H9 (cell line): ENCODE measurements at regions not wholly inside any gene's neighbourhood (a gene's known extent, or its start where the extent isn't known, plus 50 kb on each side); places are given as distances from the start of the nearest gene placed in this dataset.

Source experiments
- DNase-seq: peaks from one replicate; pipeline ENCODE4 v3.0.0-alpha.2; 2017
- H2AFZ ChIP-seq: one replicate; pipeline ENCODE4 v1.6.1; 2013; ENCODE audit warnings: mild to moderate bottlenecking, low read length, control low read depth, moderate library complexity
- H2AK5ac ChIP-seq: 2 replicates; pipeline ENCODE4 v1.6.1; 2013; ENCODE audit warnings: low read length, control low read depth, mixed read lengths; ENCODE audit not compliant: insufficient read length
- H2BK120ac ChIP-seq: one replicate; pipeline ENCODE4 v1.6.1; 2013; ENCODE audit warnings: low read depth, mild to moderate bottlenecking, low read length, control low read depth, inconsistent platforms; ENCODE audit not compliant: poor library complexity, severe bottlenecking
- H2BK12ac ChIP-seq: 2 replicates; pipeline ENCODE4 v1.6.1; 2013; ENCODE audit warnings: low read length, control low read depth, mixed read lengths, low read depth; ENCODE audit not compliant: insufficient read length
- H2BK15ac ChIP-seq: 2 replicates; pipeline ENCODE4 v1.6.1; 2013; ENCODE audit warnings: low read depth, low read length, control low read depth
- H2BK20ac ChIP-seq: one replicate; pipeline ENCODE4 v1.6.1; 2013; ENCODE audit warnings: low read depth, mild to moderate bottlenecking, low read length, control low read depth, inconsistent platforms; ENCODE audit not compliant: poor library complexity, severe bottlenecking
- H2BK5ac ChIP-seq: 2 replicates; pipeline ENCODE4 v1.6.1; 2013; ENCODE audit warnings: low read length, control low read depth, mixed read lengths; ENCODE audit not compliant: insufficient read length
- H3K14ac ChIP-seq: 2 replicates; pipeline ENCODE4 v1.6.1; 2013; ENCODE audit warnings: low read length, control low read depth; ENCODE audit not compliant: insufficient read depth
- H3K18ac ChIP-seq: 2 replicates; pipeline ENCODE4 v1.6.1; 2013; ENCODE audit warnings: low read depth, mild to moderate bottlenecking, mixed read lengths, low read length, control low read depth; ENCODE audit not compliant: insufficient read length
- H3K23ac ChIP-seq: 2 replicates; pipeline ENCODE4 v1.6.1; 2013; ENCODE audit warnings: low read length, control low read depth, mixed read lengths, low read depth; ENCODE audit not compliant: insufficient read length
- H3K23me2 ChIP-seq: 2 replicates; pipeline ENCODE4 v1.6.1; 2013; ENCODE audit warnings: low read depth, mild to moderate bottlenecking, mixed read lengths, low read length, control low read depth; ENCODE audit not compliant: insufficient read length, poor library complexity, severe bottlenecking
- H3K27ac ChIP-seq: 2 replicates; pipeline ENCODE4 v1.5.1; 2013; ENCODE audit warnings: low read length, control low read depth, mixed read lengths, low read depth; ENCODE audit not compliant: insufficient read length
- H3K27me3 ChIP-seq: 2 replicates; pipeline ENCODE4 v1.6.1; 2013; ENCODE audit warnings: low read length, control low read depth, inconsistent platforms; ENCODE audit not compliant: insufficient read depth
- H3K4ac ChIP-seq: 2 replicates; pipeline ENCODE4 v1.6.1; 2013; ENCODE audit warnings: low read depth, mild to moderate bottlenecking, control low read depth, inconsistent platforms, low read length, moderate library complexity
- H3K4me1 ChIP-seq: 2 replicates; pipeline ENCODE4 v1.6.1; 2013; ENCODE audit warnings: low read length, control low read depth, inconsistent platforms; ENCODE audit not compliant: insufficient read depth
- H3K4me2 ChIP-seq: 2 replicates; pipeline ENCODE4 v1.6.1; 2013; ENCODE audit warnings: low read length, control low read depth, mixed read lengths; ENCODE audit not compliant: insufficient read length, insufficient read depth
- H3K56ac ChIP-seq: 2 replicates; pipeline ENCODE4 v1.6.1; 2013; ENCODE audit warnings: low read depth, mild to moderate bottlenecking, mixed read lengths, low read length, control low read depth; ENCODE audit not compliant: insufficient read length
- H3K79me1 ChIP-seq: 2 replicates; pipeline ENCODE4 v1.6.1; 2013; ENCODE audit warnings: low read depth, mild to moderate bottlenecking, moderate library complexity, low read length, control low read depth, inconsistent platforms; ENCODE audit not compliant: insufficient read depth, poor library complexity, severe bottlenecking
- H3K79me2 ChIP-seq: 2 replicates; pipeline ENCODE4 v1.6.1; 2013; ENCODE audit warnings: low read length, control low read depth, inconsistent platforms; ENCODE audit not compliant: insufficient read depth
- H3K9ac ChIP-seq: 2 replicates; pipeline ENCODE4 v1.6.1; 2013; ENCODE audit warnings: low read length, control low read depth, mixed read lengths; ENCODE audit not compliant: insufficient read length; ENCODE audit errors: extremely low read depth
- H3K9me3 ChIP-seq: one replicate; pipeline ENCODE4 v1.6.1; 2013; ENCODE audit warnings: low read depth, low read length, inconsistent platforms; ENCODE audit not compliant: control insufficient read depth
- H3T11ph ChIP-seq: one replicate; pipeline ENCODE4 v1.6.1; 2013; ENCODE audit warnings: mild to moderate bottlenecking, low read length, control low read depth, inconsistent platforms
- H4K20me1 ChIP-seq: one replicate; pipeline ENCODE4 v1.6.1; 2013; ENCODE audit not compliant: control insufficient read depth, insufficient read length, insufficient read depth
- H4K5ac ChIP-seq: 2 replicates; pipeline ENCODE4 v1.6.1; 2013; ENCODE audit warnings: low read depth, mild to moderate bottlenecking, mixed read lengths, low read length, control low read depth; ENCODE audit not compliant: insufficient read length
- H4K8ac ChIP-seq: replicated peaks from 2 replicates; pipeline ENCODE4 v1.6.1; 2013; ENCODE audit warnings: low read length, control low read depth, mixed read lengths, low read depth; ENCODE audit not compliant: insufficient read length
- H4K91ac ChIP-seq: 2 replicates; pipeline ENCODE4 v1.6.1; 2013; ENCODE audit warnings: low read depth, mild to moderate bottlenecking, moderate library complexity, mixed read lengths, low read length, control low read depth; ENCODE audit not compliant: insufficient read length
- H3K27ac Mint-ChIP-seq, 3 experiments: 2 replicates in 2 of 3; 3 replicates in 1 of 3; pipeline ENCODE4 v1.8.0; 2020 to 2021; ENCODE audit warnings: mixed read lengths in 3 of 3, mild to moderate bottlenecking in 1 of 3, moderate library complexity in 1 of 3
- H3K27me3 Mint-ChIP-seq: 2 replicates; pipeline ENCODE4 v1.8.0; 2021; ENCODE audit warnings: low read depth, mild to moderate bottlenecking, moderate library complexity, mixed read lengths
- H3K36me3 Mint-ChIP-seq, 3 experiments: 2 replicates in 2 of 3; 3 replicates in 1 of 3; pipeline ENCODE4 v1.8.0; 2020 to 2021; ENCODE audit warnings: low read depth in 3 of 3, mixed read lengths in 3 of 3; ENCODE audit not compliant: insufficient read depth in 1 of 3
- H3K4me1 Mint-ChIP-seq, 2 experiments: 2 replicates each; pipeline ENCODE4 v1.8.0; 2020; ENCODE audit warnings: mixed read lengths in 2 of 2
- H3K4me3 Mint-ChIP-seq, 2 experiments: 2 replicates in 1 of 2; 3 replicates in 1 of 2; pipeline ENCODE4 v1.8.0; 2020 to 2021; ENCODE audit warnings: mild to moderate bottlenecking in 2 of 2, mixed read lengths in 2 of 2, moderate library complexity in 1 of 2
- H3K9me3 Mint-ChIP-seq, 2 experiments: 2 replicates in 1 of 2; 3 replicates in 1 of 2; pipeline ENCODE4 v1.8.0; 2020; ENCODE audit warnings: mild to moderate bottlenecking in 2 of 2, mixed read lengths in 2 of 2, moderate library complexity in 1 of 2
- CTCF ChIP-seq: fragments of 200-600 bp; sonication (generic); conservative IDR thresholded peaks from 3 replicates; pipeline ENCODE4 v1.8.0; 2021; ENCODE audit warnings: antibody characterized with exemption, mild to moderate bottlenecking
- WGBS: extraction: QIAGEN DNeasy Blood & Tissue Kit; methylation state at CpG from one replicate; pipeline ENCODE4 v1.1.7; 2013; ENCODE audit warnings: missing lambda C conversion rate, low lambda C conversion rate, mixed read lengths; ENCODE audit not compliant: insufficient read length; ENCODE audit errors: extremely low coverage; 5-methylcytosine and 5-hydroxymethylcytosine counted together

- Mint-ChIP-seq H3K27ac (no peak overlapping the region; a peak in 1 of 7 replicates), H3K9me3 (peaks cover 14 to 16% of the 10 kb centered on the region in 2 experiments; a peak in 4 of 5 replicates), H3K27me3 (no peaks in the 10 kb centered on the region; the same call in 1 of the 2 replicates), H3K4me3 (no peak overlapping the region), H3K36me3 (peaks cover 2 to 27% (median 5%) of the 10 kb centered on the region in 3 experiments; a peak in 4 of 7 replicates), H3K4me1 (peaks cover 4 to 5% of the 10 kb centered on the region in 2 experiments; a peak in 3 of 4 replicates)
- Histone ChIP-seq H4K91ac (no peak overlapping the region), H3K79me2 (no peaks in the 10 kb centered on the region), H3K56ac (no peak overlapping the region), H3K4me2 (no peak overlapping the region), H3K14ac (no peak overlapping the region), H3K18ac (no peak overlapping the region), H3K23ac (no peak overlapping the region), H2BK5ac (no peak overlapping the region), H3T11ph (no peak overlapping the region), H2AK5ac (no peak overlapping the region), H4K8ac (no peak overlapping the region), H3K79me1 (no peaks in the 10 kb centered on the region), H4K5ac (no peak overlapping the region), H2BK120ac (no peak overlapping the region), H3K9me3 (no peaks in the 10 kb centered on the region), H2BK15ac (no peak overlapping the region), H3K9ac (no peak overlapping the region), H3K4ac (no peak overlapping the region), H4K20me1 (no peaks in the 10 kb centered on the region), H3K4me1 (no peaks in the 10 kb centered on the region), H3K23me2 (no peaks in the 10 kb centered on the region), H2BK12ac (no peak overlapping the region), H2AFZ (no peak overlapping the region), H2BK20ac (no peak overlapping the region), H3K27ac (no peak overlapping the region), H3K27me3 (no peaks in the 10 kb centered on the region)
- WGBS = no CpG with 5 or more reads among the region's 17 CpGs
- no peak for DNase-seq
- no peak for TF ChIP-seq CTCF
Observed at GRCh38 chr16:11478431-11479119, 108.1 kb downstream of the LITAF start.
